Transverse colon (tissue), 4 donors: ENCODE measurements at regions not wholly inside any gene's neighbourhood (a gene's known extent, or its start where the extent isn't known, plus 50 kb on each side); places are given as distances from the start of the nearest gene placed in this dataset.

Source experiments
- CTCF ChIP-seq, 5 experiments: fragments of 200-600 bp in 3 of 5; fragments of 450-650 bp in 2 of 5; sonication (generic) in 3 of 5; IDR thresholded peaks; 1 replicate in 2 of 5; 2 replicates in 3 of 5; pipeline ENCODE4 v1.5.1; 2016 to 2017; ENCODE audit warnings: antibody characterized with exemption in 5 of 5, inconsistent platforms in 3 of 5, mild to moderate bottlenecking in 2 of 5, moderate library complexity in 1 of 5
- EP300 ChIP-seq: sonication (generic); formaldehyde crosslinking; IDR thresholded peaks from one replicate; pipeline ENCODE4 v1.6.1; 2017; ENCODE audit warnings: antibody characterized with exemption, low read depth
- POLR2A ChIP-seq: fragments of 450-650 bp; IDR thresholded peaks from one replicate; pipeline ENCODE4 v1.6.1; 2016; ENCODE audit warnings: antibody characterized with exemption, mild to moderate bottlenecking, moderate library complexity
- POLR2AphosphoS5 ChIP-seq, 3 donors: sonication (generic); formaldehyde crosslinking; IDR thresholded peaks; one replicate each; pipeline ENCODE4 v1.6.1; 2016; ENCODE audit warnings: antibody characterized with exemption in 3 of 3

- TF ChIP-seq POLR2A (no peak), CTCF (IDR thresholded peaks at IDR 0.05) (no peak), POLR2AphosphoS5 (IDR thresholded peaks at IDR 0.05) (no peak), EP300 (no peak)
These were observed 156.3 kb upstream of the SOX9 start for GRCh38 chr17:71964559-71964958.
